ENCODE measurements at regions not wholly inside any gene's neighbourhood (a gene's known extent, or its start where the extent isn't known, plus 50 kb on each side); places are given as distances from the start of the nearest gene placed in this dataset.
A peak's percentile ranks its signal among the peaks of the same experiment; 100 is the strongest.
"Not testable (repeated sequence)": the region's sequence is repeated elsewhere in the genome, so short reads cannot be mapped to it uniquely, and the experiment has no call there.

DNA sequence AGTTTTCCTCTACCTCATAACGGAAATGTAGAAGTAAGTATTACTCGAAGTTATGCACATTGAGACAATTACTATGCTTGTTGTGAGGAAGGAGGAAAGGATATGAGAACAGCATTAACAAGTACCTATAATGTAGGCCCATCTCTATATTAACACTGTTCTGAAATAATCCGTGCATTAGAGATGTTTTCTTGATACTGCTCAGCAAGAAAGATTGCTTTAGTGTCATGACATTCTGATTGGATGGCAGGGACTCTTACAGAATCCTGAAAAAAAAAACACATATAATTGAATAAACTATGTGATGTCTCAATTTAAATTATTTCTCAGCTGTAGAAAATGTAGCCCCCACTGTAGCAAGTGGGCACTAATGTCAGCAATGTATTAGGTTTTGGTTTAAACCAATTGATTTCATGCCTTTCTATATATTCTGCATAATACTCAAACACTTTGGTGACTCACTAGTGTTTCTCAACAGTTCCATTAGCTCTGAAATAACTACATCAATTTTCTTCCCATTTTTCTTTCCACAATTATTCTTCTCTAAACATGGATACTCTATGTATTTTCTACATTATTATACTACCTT lies 598.3 kb upstream of the BCHE start:
- no peak for DNase-seq

DNA sequence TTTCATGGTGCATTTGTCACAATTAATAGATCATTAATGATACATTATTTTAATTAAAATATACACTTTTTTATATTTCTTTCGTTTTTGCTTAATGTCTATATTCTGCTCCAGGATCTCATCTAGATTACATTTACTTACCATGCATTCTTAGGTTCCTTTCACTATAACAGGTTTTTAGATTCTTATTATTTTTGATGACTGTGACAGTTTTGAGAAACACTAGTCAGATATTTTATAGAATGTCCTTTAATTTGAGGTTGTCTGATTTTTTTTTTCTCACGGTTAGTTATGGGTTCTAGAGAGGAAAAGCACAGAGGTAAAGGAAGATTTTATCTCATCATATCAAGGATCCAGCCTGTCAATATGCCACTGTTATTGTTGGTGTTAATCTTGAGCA lies 595.8 kb upstream of the BCHE start:
- DNase-seq = no peak

DNA sequence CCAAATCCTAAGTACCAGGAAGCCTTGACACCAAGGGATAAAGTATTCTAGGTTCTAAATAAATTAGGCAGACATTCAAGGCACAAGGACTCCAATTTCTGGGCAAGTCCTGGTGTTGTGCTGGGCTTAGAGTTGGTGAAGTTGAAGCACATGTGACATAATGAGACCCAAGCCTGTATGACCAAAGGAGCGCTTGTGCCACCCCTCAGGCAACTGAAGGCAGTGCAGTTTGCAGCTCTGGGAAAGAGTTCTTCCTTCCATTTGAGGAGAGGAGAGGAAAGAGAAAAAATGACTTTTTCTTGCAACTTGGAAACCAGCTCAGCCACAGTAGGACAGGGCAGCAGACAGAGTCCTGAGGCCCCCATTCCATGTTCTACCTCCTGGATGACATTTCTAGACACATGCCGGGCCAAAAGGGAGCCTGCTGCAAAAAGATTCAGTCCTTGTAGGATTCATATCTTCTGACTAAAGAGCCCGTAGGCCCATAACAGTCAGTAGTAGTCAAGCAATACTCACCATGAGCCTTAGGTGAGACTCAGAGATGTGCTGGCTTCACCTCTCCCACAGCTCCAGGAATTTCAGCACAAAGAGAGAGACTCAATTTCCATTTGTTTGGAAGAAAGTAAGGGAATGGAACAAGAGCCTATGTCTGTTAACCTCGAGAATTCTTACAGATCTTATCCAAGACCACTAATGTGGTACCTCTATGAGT lies 588.8 kb upstream of the BCHE start:
- no peak for DNase-seq

DNA sequence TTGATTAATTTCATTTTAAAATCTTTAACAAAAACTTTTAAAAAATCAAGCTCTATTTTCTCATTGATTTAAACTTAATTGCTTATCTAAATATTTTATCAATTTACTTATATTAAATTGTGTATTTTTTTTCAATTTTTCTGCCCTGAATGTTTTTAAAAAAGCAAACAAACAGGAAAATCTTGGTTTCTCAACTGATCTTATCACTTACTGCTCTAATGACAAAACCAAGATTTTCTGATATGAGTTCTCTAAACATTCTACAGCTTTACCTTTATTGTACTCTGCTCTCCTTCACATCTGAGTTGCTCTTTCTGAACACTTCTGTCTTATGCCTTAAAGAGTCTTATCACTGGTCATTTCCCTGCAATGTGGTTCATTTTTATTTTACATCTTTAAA lies 587.8 kb upstream of the BCHE start:
- no peak for DNase-seq

DNA sequence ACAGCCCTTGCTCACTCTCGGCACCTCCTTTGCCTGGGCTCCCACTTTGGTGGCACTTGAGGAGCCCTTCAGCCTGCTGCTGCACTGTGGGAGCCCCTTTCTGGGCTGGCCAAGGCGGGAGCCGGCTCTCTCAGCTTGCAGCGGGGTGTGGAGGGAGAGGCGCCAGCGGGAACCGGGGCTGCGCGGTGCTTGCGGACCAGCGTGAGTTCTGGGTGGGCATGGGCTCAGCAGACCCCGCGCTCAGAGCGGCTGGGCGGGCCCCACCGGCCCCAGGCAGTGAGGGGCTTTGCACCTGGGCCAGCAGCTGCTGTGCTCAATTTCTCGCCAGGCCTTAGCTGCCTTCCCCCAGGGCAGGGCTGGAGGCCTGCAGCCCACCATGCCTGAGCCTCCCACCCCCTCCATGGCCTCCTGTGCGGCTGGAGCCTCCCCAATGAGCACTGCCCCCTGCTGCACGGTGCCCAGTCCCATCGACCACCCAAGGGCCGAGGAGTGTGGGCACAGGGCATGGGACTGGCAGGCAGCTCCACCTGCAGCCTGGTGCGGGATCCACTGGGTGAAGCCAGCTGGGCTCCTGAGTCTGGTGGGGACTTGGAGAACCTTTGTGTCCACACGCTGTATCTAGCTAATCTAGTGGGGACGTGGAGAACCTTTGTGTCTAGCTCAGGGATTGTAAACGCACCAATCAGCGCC lies 586.7 kb upstream of the BCHE start:
- DNase-seq = not testable (repeated sequence)

DNA sequence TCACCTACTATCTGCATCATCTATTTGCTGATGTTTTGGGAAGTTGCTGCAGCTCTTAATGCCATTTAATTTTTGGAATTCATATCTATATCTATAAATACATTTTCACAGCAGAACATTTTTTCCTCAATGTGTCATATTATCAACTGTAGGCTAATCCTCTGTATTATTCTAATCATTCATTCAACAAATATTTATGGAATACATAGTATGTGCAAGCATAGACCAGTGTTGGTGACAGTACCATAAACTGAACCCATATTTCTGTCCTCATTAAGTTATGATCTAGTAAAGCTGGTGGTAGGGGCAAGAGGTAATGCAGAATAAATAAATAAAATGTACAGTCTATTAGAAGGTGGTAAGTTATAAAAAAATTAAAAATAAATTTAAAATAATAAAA lies 585.3 kb upstream of the BCHE start:
- no peak for DNase-seq

DNA sequence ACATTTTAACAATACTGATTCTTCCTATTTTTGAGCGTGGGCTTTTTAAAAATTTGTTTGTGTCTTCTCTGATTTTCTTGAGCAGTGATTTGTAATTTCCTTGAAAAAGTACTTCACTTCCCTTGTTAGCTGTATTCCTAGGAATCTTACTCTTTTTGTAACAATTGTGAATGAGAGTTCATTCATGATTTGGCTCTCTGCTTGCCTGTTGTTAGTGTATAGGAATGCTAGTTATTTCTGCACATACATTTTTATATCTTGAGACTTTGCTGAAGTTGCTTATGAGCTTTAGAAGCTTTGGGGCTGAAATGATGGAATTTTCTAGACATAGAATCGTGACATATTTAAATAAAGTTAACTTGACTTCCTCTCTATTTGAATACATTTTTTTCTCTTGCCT lies 582.8 kb upstream of the BCHE start:
- no peak for DNase-seq

DNA sequence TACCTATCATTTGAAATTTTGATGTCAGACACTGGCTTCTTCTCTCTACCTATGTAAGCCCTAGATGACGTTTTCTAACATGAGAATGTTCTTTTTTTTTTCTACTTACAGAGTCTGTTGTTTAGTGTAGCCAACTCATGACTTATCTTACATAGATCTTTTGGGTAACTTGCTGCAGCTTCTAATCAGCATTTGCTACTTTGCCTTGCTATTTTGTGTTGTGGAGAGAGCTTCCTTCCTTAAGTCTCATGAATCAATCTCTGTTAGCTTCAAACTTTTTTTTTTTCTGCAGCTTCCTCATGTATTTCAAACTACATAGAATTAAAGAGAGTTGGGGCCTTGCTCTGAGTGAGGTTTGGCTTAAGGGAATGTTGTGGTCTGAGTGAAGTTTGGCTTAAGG lies 568.7 kb upstream of the BCHE start:
- DNase-seq = no peak

DNA sequence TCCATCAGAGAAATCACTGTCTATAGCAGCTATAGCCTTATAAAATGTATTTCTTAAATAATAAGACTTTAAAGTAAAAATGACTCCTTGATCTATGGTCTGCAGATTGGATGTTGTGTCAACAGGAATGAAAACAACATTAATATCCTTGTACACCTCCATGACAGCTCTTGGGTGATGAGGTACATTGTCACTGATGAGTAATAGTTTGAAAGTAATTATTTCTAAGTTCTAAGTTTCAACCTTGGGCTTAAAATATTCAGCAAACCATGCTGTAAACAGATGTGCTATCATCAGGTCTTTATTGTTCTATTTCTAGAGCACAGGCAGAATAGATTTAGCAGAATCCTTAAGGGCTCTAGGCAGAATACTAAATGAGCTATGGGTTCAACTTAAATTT lies 568.2 kb upstream of the BCHE start:
- DNase-seq = no peak

DNA sequence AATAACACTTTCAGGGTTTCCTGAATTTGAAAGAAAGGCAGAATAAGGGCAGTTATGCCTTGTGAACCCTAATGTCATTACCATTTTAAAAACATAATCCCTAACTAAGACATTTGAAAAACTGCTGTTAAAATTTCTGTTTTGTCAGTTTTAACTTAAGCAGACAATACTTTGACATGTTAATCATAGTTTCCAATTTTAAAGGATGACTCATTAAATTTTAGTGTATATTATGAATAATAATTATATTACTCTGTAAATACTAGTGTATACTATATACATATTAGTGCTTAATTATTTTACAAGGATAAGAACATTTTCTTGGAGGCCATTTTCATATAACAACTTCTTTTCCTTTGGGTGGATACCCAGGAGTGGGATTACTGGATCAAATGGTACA lies 553.1 kb upstream of the BCHE start:
- no peak for DNase-seq

DNA sequence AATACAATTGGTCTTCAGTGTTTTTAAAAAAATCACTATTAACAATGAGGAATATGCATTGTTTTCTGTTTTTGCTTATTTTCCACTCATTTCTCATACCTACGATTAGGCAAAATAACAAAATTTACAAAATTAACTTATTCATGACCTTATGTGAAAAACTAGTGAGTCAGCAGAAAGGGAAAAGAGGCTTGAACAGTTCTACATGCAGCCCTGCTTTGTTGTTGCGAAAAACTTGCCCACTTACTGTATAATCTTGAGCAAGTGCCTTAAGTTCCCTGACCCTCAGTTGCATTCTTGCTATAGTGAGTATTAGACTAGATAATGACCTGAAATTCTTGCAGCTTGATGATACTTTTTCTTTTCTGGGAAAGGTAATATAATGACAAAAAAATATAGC lies 551.1 kb upstream of the BCHE start:
- no peak for DNase-seq

DNA sequence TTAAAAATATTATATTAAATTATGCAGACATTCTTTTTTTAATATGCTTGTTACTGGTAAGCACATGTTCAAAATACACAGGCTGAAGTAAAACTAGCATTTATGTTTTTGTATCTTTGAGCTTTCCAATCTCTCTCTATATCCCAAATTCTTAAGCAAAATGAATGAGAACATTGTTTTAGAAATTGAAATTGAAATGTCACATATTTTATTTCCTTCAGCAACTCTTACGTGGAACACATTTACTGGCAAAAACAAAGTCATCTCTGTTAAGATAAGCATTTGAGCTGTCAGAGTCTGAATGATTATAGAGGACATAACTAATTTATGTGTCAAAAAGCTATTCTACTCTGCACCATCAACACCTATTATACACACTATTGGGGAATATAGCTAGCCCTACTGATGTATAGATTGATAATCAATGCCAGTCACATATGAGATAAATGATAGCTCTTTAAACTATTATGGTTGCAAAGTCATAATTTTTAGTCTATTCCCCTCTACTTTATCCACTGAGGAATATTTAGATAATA lies 535.4 kb upstream of the BCHE start:
- DNase-seq = no peak

DNA sequence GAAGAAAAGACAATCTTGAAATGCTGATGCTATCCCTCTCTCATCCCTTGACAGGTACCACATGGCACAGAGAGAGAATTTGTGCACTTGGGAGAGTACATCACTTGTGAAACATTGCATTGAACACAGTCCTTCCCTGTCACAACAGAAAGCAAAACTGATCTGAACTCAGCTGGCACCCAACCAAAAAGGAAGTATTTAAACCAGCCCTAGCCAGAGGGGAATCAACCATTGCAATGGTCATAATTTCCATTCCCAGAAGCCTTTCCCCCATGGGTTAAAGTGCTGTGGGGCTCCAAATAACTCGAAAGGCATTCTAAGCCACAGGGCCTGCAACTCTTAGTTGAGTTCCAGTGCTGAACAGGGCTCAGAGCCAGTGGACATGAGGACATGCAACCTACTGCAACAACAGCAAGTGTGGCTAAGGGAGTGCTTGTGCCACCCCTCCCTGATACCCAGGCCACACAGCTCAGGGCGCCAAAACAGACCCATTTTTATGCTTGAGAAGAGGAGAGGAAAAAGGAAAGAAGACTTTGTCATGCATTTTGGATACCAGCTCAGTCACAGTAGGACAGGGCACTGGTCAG lies 530.8 kb upstream of the BCHE start:
- no peak for DNase-seq

DNA sequence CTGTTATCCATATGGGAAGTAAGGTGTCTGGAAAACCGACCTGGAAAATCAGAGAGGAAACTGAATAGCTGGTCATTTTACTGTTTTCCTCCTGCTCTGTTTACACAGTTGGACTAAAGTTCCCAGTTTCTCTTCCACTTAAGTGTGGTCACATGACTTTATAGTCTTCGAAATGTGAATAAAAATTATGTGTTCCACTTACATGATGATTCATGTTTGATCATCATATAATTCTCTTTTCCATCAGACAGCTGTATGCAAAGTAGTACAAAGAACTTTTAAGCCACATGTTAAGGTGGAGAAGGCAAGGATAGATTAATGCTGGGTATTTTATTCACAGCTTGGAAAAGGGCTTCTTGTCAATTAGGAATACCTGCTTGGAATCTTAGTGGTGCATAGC lies 525.5 kb upstream of the BCHE start:
- DNase-seq = peak; percentile 7

DNA sequence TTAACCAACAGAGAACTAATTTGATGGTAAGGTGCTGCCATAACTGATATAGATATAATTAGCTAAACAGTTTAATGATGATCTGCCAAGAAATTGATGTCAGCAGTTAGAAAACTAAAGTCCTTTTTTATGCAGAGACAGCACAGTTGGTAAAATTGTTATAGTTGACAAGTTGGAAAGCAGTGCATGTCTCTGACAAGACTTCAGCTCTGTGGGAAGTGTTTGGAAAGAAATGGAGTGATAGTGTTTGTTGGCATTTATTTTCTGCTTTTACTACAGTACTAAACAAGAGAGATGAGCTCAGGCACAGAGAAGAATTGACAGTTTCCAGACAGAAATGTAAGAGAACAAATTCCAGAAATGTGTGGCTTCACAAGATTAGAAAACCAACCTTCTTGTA lies 523.5 kb upstream of the BCHE start:
- no peak for DNase-seq

DNA sequence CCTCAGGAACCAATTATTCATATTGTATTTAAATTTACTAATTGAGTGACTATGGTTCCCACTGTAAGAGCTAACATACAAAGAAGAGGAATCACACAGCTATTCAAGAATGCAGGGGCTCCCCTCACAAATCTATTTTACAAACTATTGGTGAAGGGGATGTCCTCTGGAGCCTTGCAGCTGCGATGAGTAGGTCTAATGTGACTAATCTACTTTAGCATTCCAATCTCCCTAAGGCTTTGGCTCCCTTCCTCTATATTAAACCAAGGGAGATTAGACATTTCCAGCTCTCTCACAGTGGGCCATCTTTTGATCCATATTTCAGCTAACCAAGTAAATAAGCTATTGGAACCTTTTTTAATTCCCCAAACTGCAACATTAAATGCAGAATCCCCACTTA lies 514.2 kb upstream of the BCHE start:
- no peak for DNase-seq

DNA sequence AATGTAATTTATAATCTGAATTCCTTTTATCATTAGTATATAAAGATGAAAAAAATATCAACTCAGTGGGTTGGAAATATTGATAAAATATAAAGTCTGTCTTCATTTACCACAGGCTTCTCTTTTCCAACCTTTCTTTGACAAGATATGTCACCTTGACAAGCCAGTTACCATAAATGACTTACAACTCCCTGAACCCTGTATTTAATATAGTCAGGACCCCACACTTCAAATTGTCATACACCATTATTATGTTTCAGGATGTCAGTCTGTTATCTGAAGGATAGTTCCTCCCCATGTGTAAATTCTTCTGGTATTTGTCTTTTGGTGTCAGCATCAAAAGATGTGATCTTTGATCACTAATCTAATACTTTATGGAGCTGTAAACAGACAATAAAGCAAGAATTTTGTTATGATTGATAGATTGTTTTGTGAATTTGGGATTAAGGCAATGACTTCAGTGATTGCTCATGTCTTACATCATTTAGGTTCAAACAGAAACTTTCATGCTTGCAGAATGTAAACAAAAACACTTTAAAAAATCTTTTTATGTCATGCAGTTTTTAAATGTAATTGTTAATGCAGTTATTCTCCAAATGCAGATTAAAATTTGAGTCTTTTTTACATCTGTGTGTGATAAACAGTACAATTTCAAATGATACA lies 503.5 kb upstream of the BCHE start:
- DNase-seq = no peak

DNA sequence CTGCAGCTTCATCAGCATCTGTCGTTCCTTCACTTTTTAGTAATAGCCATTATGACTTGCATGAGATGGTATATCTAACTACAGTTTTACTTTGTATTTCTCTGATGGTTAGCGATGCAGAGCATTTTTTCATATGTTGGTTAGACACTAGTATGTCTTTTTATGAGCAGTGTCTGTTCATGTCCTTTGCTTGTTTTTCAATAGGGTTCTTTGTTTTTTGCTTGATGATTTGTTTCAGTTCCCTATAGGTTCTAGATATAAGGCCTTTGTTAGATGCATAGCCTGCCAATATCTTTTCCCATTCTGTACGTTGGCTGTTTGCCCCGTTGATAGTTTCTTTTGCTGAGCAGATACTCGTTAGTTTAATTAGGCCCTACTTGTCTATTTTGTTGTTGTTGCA lies 487.2 kb upstream of the BCHE start:
- DNase-seq = no peak

DNA sequence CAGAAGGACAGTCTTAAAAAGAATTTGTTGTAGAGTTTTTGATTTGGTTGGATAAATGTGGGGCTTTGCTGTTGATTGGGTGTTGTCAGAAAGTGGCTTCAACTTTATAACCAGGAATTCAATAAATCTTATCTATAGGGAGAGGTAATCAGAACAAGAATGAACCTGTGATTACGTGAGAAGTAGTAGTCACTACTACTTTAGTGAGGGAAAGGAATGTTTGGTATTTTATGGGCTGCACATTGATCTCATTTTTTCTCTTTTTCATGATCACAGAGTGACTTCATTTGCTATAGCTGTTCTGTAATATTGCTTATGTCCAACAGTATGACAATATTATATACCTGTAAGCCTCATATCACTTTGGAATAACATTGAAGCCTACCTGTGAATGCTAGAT lies 485.2 kb upstream of the BCHE start:
- DNase-seq = no peak

DNA sequence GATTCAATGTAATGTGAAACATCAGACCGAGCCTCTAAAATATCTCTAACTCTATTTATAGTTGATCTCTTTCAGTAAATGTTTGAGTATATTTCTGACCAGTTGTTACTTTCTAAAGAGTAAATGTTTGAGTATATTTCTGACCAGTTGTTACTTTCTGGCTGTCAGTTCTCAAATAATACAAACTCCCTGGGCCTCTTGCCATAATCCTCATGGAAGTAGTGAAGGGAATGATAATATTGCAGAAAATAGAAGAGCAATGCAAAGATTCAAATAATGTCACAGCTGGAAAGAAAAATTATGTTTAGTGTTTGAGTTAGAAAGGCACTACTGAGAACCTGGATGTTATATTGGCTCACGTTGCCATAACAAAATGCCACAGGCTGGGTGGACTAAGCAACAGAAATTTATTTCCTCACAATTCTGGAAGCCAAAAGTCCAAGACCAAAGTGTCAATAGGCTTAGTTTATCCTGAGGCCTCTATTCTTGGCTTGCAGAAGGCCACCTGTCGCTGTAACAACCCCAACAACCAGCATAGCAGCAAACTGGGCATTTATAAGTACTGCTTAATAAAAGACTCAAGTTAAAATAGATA lies 470.6 kb upstream of the BCHE start:
- no peak for DNase-seq

DNA sequence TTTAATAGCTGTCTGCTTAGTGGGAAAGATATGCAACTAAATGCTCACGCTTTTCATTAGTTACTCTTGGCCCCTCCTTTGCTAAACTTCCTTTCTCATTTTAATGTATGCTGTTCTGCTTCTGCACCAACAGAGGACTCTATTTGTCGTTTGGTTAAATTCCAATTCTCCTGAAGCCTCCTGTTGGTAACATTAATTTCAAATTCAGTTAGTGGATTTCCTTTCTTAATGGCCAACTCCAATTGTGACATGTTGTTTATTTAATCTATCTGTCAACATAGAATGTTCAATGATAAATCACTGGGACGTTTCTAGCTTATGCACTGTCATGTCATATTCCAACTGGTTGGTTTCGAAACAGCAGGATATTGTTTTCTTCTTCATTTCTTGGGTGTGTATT lies 467.4 kb upstream of the BCHE start:
- DNase-seq = no peak

DNA sequence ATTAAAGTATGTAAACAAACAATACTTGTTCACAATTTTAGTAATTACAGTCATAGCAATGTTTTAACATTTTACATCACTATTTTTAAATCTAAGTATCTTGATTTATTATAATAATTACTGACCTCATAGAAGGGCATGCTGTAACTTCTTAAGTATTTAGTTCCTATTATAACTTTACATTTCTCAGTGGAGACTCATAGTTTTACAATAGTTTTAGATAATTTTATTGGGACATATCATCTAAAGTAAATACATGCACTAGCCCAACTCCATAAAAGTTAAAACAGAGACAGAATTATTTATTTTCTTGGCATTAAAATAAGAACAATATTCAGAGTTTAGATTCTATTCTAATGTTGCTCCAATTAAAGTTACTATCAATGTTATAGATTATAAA lies 466.5 kb upstream of the BCHE start:
- no peak for DNase-seq

DNA sequence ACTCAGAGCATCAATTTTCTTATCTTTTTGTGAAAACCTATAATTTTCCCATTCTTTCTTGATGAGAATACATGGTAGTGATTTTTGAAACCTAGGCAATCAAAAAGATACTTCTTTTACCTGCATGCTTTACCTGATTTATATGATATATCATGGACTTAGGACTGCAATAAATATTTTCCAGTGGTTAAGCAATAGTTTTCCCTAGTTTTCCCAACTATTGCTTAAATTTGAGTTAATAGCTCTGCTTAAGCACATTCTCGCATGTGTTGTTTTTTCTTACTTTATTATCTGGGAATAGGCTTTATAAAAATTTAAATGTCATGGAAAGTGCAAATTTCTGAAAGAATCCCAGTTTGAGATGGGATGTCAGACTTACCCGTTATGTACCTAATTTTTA lies 465.1 kb upstream of the BCHE start:
- DNase-seq = no peak
